ENCODE measurements at regions not wholly inside any gene's neighbourhood (a gene's known extent, or its start where the extent isn't known, plus 50 kb on each side); places are given as distances from the start of the nearest gene placed in this dataset.

GRCh38 chr21:32070126-32070525 is 197.3 kb downstream of the HUNK start:
- Histone ChIP-seq H3K9me3 (ENCODE audit: control insufficient read depth, low read depth, low read length) (no peaks in the 10 kb centered on the region), H4K5ac (ENCODE audit: insufficient read length, low read depth, low read length) (no peak overlapping the region), H3K56ac (ENCODE audit: insufficient read length, low read depth, low read length) (no peak overlapping the region), H3T11ph (ENCODE audit: low read length) (no peak overlapping the region), H4K20me1 (ENCODE audit: control insufficient read depth, insufficient read depth, insufficient read length) (no peaks in the 10 kb centered on the region), H2BK120ac (ENCODE audit: low read depth, low read length, poor library complexity, severe bottlenecking) (no peak overlapping the region), H3K79me1 (ENCODE audit: insufficient read depth, low read depth, low read length, poor library complexity, severe bottlenecking) (no peaks in the 10 kb centered on the region), H2BK15ac (ENCODE audit: low read depth, low read length) (no peak overlapping the region), H2BK12ac (ENCODE audit: insufficient read length, low read depth, low read length) (no peak overlapping the region), H3K27me3 (ENCODE audit: insufficient read depth, low read length) (no peaks in the 10 kb centered on the region), H3K23ac (ENCODE audit: insufficient read length, low read depth, low read length) (no peak overlapping the region), H4K8ac (replicated peaks; ENCODE audit: insufficient read length, low read depth, low read length) (no peak overlapping the region), H4K91ac (ENCODE audit: insufficient read length, low read depth, low read length) (no peak overlapping the region), H2AK5ac (ENCODE audit: insufficient read length, low read length) (no peak overlapping the region), H3K14ac (ENCODE audit: insufficient read depth, low read length) (no peak overlapping the region), H2BK20ac (ENCODE audit: low read depth, low read length, poor library complexity, severe bottlenecking) (no peak overlapping the region), H2AFZ (ENCODE audit: low read length) (no peak overlapping the region), H3K27ac (ENCODE audit: insufficient read length, low read depth, low read length) (no peak overlapping the region), H2BK5ac (ENCODE audit: insufficient read length, low read length) (no peak overlapping the region), H3K79me2 (ENCODE audit: insufficient read depth, low read length) (no peaks in the 10 kb centered on the region), H3K4me1 (ENCODE audit: insufficient read depth, low read length) (no peaks in the 10 kb centered on the region), H3K9ac (ENCODE audit: extremely low read depth, insufficient read length, low read length) (no peak overlapping the region), H3K4me2 (ENCODE audit: insufficient read depth, insufficient read length, low read length) (no peak overlapping the region), H3K4ac (ENCODE audit: low read depth, low read length) (no peak overlapping the region), H3K23me2 (ENCODE audit: insufficient read length, low read depth, low read length, poor library complexity, severe bottlenecking) (no peaks in the 10 kb centered on the region), H3K18ac (ENCODE audit: insufficient read length, low read depth, low read length) (no peak overlapping the region)
- WGBS (ENCODE audit: extremely low coverage, insufficient read length, low lambda C conversion rate): no CpG with 5 or more reads among the region's 5 CpGs
- TF ChIP-seq CTCF (conservative IDR thresholded peaks at IDR 0.05): no peak
- Mint-ChIP-seq H3K4me1 (peaks cover 2 to 4% of the 10 kb centered on the region in 2 experiments; a peak in 1 of 4 replicates), H3K27ac (no peak overlapping the region), H3K4me3 (no peak overlapping the region), H3K27me3 (ENCODE audit: low read depth) (no peaks in the 10 kb centered on the region), H3K9me3 (no peaks in the 10 kb centered on the region), H3K36me3 (ENCODE audit: insufficient read depth in 1 of 3, low read depth in 3 of 3) (no peaks in the 10 kb centered on the region)
- no peak for DNase-seq
